ENCODE measurements at regions not wholly inside any gene's neighbourhood (a gene's known extent, or its start where the extent isn't known, plus 50 kb on each side); places are given as distances from the start of the nearest gene placed in this dataset.
"Not testable (repeated sequence)": the region's sequence is repeated elsewhere in the genome, so short reads cannot be mapped to it uniquely, and the experiment has no call there.

- Mint-ChIP-seq H3K9me3 (no peaks in the 10 kb centered on the region), H3K27me3 (ENCODE audit: low read depth in 3 of 3) (peaks cover 0 to 2% (median 2%) of the 10 kb centered on the region in 3 donors), H3K36me3 (no peaks in the 10 kb centered on the region), H3K4me1 (no peaks in the 10 kb centered on the region), H3K27ac (no peak overlapping the region), H3K4me3 (no peak overlapping the region)
- DNase-seq, result no peak
Measured at GRCh38 chr14:25396128-25396527, 346.2 kb upstream of the STXBP6 start.

- Mint-ChIP-seq H3K27me3 (ENCODE audit: low read depth in 3 of 3) (peaks cover 0 to 2% (median 2%) of the 10 kb centered on the region in 3 donors), H3K36me3 (no peaks in the 10 kb centered on the region), H3K4me1 (no peaks in the 10 kb centered on the region), H3K4me3 (no peak overlapping the region), H3K27ac (no peak overlapping the region), H3K9me3 (no peaks in the 10 kb centered on the region)
- DNase-seq, result no peak
Measured at GRCh38 chr14:25394791-25395391, 344.9 kb upstream of the STXBP6 start.

- Mint-ChIP-seq H3K27ac (no peak overlapping the region), H3K27me3 (ENCODE audit: low read depth in 3 of 3) (peaks cover 0 to 3% (median 2%) of the 10 kb centered on the region in 3 donors), H3K9me3 (no peaks in the 10 kb centered on the region), H3K4me1 (no peaks in the 10 kb centered on the region), H3K36me3 (no peaks in the 10 kb centered on the region), H3K4me3 (no peak overlapping the region)
- DNase-seq, result no peak
Measured at GRCh38 chr14:25394356-25394755, 344.4 kb upstream of the STXBP6 start.

GRCh38 chr14:25389948-25390347 lies 340.0 kb upstream of the STXBP6 start:
- H3K4me1 Mint-ChIP-seq, result no peaks in the 10 kb centered on the region
- no peak overlapping the region for H3K27ac Mint-ChIP-seq
- H3K36me3 Mint-ChIP-seq, result no peaks in the 10 kb centered on the region
- no peak for DNase-seq
- no peak overlapping the region for H3K4me3 Mint-ChIP-seq
- peaks cover 0 to 3% (median 2%) of the 10 kb centered on the region in 3 donors for H3K27me3 Mint-ChIP-seq (ENCODE audit: low read depth in 3 of 3)
- no peaks in the 10 kb centered on the region for H3K9me3 Mint-ChIP-seq

- no peak for DNase-seq
- H3K4me3 Mint-ChIP-seq, result no peak overlapping the region
- peaks cover 0 to 6% (median 5%) of the 10 kb centered on the region in 3 donors for H3K27me3 Mint-ChIP-seq (ENCODE audit: low read depth in 3 of 3)
- no peaks in the 10 kb centered on the region for H3K36me3 Mint-ChIP-seq
- no peak overlapping the region for H3K27ac Mint-ChIP-seq
- no peaks in the 10 kb centered on the region for H3K4me1 Mint-ChIP-seq
- no peaks in the 10 kb centered on the region for H3K9me3 Mint-ChIP-seq
Measured at GRCh38 chr14:25381498-25381897, 331.6 kb upstream of the STXBP6 start.

GRCh38 chr14:25375639-25376038 lies 325.7 kb upstream of the STXBP6 start:
- DNase-seq, result no peak
- peaks cover 0 to 5% (median 0%) of the 10 kb centered on the region in 6 donors for H3K9me3 Mint-ChIP-seq
- H3K4me3 Mint-ChIP-seq, result no peak overlapping the region
- no peaks in the 10 kb centered on the region for H3K36me3 Mint-ChIP-seq
- peaks cover 2 to 5% (median 3%) of the 10 kb centered on the region in 3 donors for H3K27me3 Mint-ChIP-seq (ENCODE audit: low read depth in 3 of 3)
- no peak overlapping the region for H3K27ac Mint-ChIP-seq
- no peaks in the 10 kb centered on the region for H3K4me1 Mint-ChIP-seq

GRCh38 chr14:25371068-25371467 lies 321.1 kb upstream of the STXBP6 start:
- no peak for DNase-seq
- no peak overlapping the region for H3K4me3 Mint-ChIP-seq
- H3K36me3 Mint-ChIP-seq, result no peaks in the 10 kb centered on the region
- H3K27me3 Mint-ChIP-seq (ENCODE audit: low read depth in 3 of 3), result peaks cover 2 to 8% (median 7%) of the 10 kb centered on the region in 3 donors
- no peak overlapping the region for H3K27ac Mint-ChIP-seq
- no peaks in the 10 kb centered on the region for H3K4me1 Mint-ChIP-seq
- peaks cover 0 to 9% (median 2%) of the 10 kb centered on the region in 6 donors for H3K9me3 Mint-ChIP-seq

- not testable (repeated sequence) for H3K4me3 Mint-ChIP-seq; DNase-seq; H3K36me3 Mint-ChIP-seq; H3K27me3 Mint-ChIP-seq (ENCODE audit: low read depth in 3 of 3); H3K4me1 Mint-ChIP-seq; H3K9me3 Mint-ChIP-seq; H3K27ac Mint-ChIP-seq
Measured at GRCh38 chr14:25370057-25370456, 320.1 kb upstream of the STXBP6 start.

GRCh38 chr14:25358330-25358729 lies 308.4 kb upstream of the STXBP6 start:
- H3K4me3 Mint-ChIP-seq, result no peak overlapping the region
- no peaks in the 10 kb centered on the region for H3K36me3 Mint-ChIP-seq
- H3K9me3 Mint-ChIP-seq, result peaks cover 0 to 6% (median 0%) of the 10 kb centered on the region in 6 donors
- DNase-seq, result no peak
- H3K27ac Mint-ChIP-seq, result no peak overlapping the region
- H3K27me3 Mint-ChIP-seq (ENCODE audit: low read depth in 3 of 3), result peaks cover 0 to 7% (median 4%) of the 10 kb centered on the region in 3 donors
- no peaks in the 10 kb centered on the region for H3K4me1 Mint-ChIP-seq

- H3K4me3 Mint-ChIP-seq, result no peak overlapping the region
- peaks cover 0 to 4% (median 0%) of the 10 kb centered on the region in 6 donors for H3K9me3 Mint-ChIP-seq
- H3K27me3 Mint-ChIP-seq (ENCODE audit: low read depth in 3 of 3), result peaks cover 0 to 5% (median 4%) of the 10 kb centered on the region in 3 donors
- DNase-seq, result no peak
- no peaks in the 10 kb centered on the region for H3K4me1 Mint-ChIP-seq
- no peaks in the 10 kb centered on the region for H3K36me3 Mint-ChIP-seq
- H3K27ac Mint-ChIP-seq, result no peak overlapping the region
Measured at GRCh38 chr14:25351269-25351668, 301.3 kb upstream of the STXBP6 start.

GRCh38 chr14:25350802-25351201 lies 300.9 kb upstream of the STXBP6 start:
- Mint-ChIP-seq H3K9me3 (peaks cover 0 to 4% (median 0%) of the 10 kb centered on the region in 6 donors), H3K27me3 (ENCODE audit: low read depth in 3 of 3) (peaks cover 2 to 4% (median 4%) of the 10 kb centered on the region in 3 donors), H3K4me3 (no peak overlapping the region), H3K4me1 (no peaks in the 10 kb centered on the region), H3K27ac (no peak overlapping the region), H3K36me3 (no peaks in the 10 kb centered on the region)
- DNase-seq, result no peak

GRCh38 chr14:25350021-25350420 lies 300.1 kb upstream of the STXBP6 start:
- H3K9me3 Mint-ChIP-seq, result peaks cover under 1 to 8% (median 4%) of the 10 kb centered on the region in 6 donors
- H3K36me3 Mint-ChIP-seq, result no peaks in the 10 kb centered on the region
- no peak overlapping the region for H3K4me3 Mint-ChIP-seq

GRCh38 chr14:25349269-25349668 lies 299.3 kb upstream of the STXBP6 start:
- no peak for DNase-seq
- H3K4me1 Mint-ChIP-seq, result no peaks in the 10 kb centered on the region
- H3K27me3 Mint-ChIP-seq (ENCODE audit: low read depth in 3 of 3), result peaks cover 2 to 4% (median 3%) of the 10 kb centered on the region in 3 donors
- no peak overlapping the region for H3K27ac Mint-ChIP-seq
- no peak overlapping the region for H3K4me3 Mint-ChIP-seq
- peaks cover 3 to 11% (median 9%) of the 10 kb centered on the region in 6 donors for H3K9me3 Mint-ChIP-seq
- no peaks in the 10 kb centered on the region for H3K36me3 Mint-ChIP-seq

More at GRCh38 chr14:25350021-25350420, 300.1 kb upstream of the STXBP6 start:
- Mint-ChIP-seq H3K27ac (no peak overlapping the region), H3K27me3 (ENCODE audit: low read depth in 3 of 3) (peaks cover 2 to 4% (median 3%) of the 10 kb centered on the region in 3 donors), H3K4me1 (no peaks in the 10 kb centered on the region)
- no peak for DNase-seq

- Mint-ChIP-seq H3K27ac (no peak overlapping the region), H3K4me1 (no peaks in the 10 kb centered on the region), H3K27me3 (ENCODE audit: low read depth in 3 of 3) (peaks cover 2 to 9% (median 4%) of the 10 kb centered on the region in 3 donors), H3K36me3 (peaks cover 0 to 3% (median 0%) of the 10 kb centered on the region in 3 donors), H3K9me3 (peaks cover 15 to 41% (median 26%) of the 10 kb centered on the region in 6 donors), H3K4me3 (no peak overlapping the region)
- no peak for DNase-seq
Measured at GRCh38 chr14:25340882-25341281, 290.9 kb upstream of the STXBP6 start.

- H3K4me1 Mint-ChIP-seq, result no peaks in the 10 kb centered on the region
- no peak overlapping the region for H3K4me3 Mint-ChIP-seq
- peaks cover 0 to 7% (median 2%) of the 10 kb centered on the region in 6 donors for H3K9me3 Mint-ChIP-seq
- H3K27me3 Mint-ChIP-seq (ENCODE audit: low read depth in 3 of 3), result peaks cover 2 to 5% (median 5%) of the 10 kb centered on the region in 3 donors
- H3K36me3 Mint-ChIP-seq, result no peaks in the 10 kb centered on the region
- DNase-seq, result no peak
- no peak overlapping the region for H3K27ac Mint-ChIP-seq
Measured at GRCh38 chr14:25322784-25323183, 272.8 kb upstream of the STXBP6 start.
